Neural cell (in vitro differentiated cells): ENCODE measurements at regions not wholly inside any gene's neighbourhood (a gene's known extent, or its start where the extent isn't known, plus 50 kb on each side); places are given as distances from the start of the nearest gene placed in this dataset.

ENCODE experiments used
- CTCF ChIP-seq: fragments of 450-650 bp; IDR thresholded peaks from 2 replicates; pipeline ENCODE4 v1.5.1; 2014; ENCODE audit warnings: antibody characterized with exemption, mild to moderate bottlenecking, moderate library complexity; ENCODE audit not compliant: poor library complexity, severe bottlenecking
- MXI1 ChIP-seq: fragments of 450-650 bp; conservative IDR thresholded peaks from 2 replicates; pipeline ENCODE4 v1.6.1; 2014; ENCODE audit warnings: antibody characterized with exemption, mild to moderate bottlenecking; ENCODE audit not compliant: poor library complexity, severe bottlenecking
- POLR2AphosphoS5 ChIP-seq: IDR thresholded peaks from 2 replicates; pipeline ENCODE4 v1.6.1; 2012
- RAD21 ChIP-seq: fragments of 450-650 bp; conservative IDR thresholded peaks from 2 replicates; pipeline ENCODE4 v1.6.1; 2014; ENCODE audit warnings: antibody characterized with exemption, mild to moderate bottlenecking, moderate library complexity

GRCh38 chr13:62829486-62829885 lies 1413.8 kb upstream of the PCDH20 start:
- TF ChIP-seq RAD21 (no peak), POLR2AphosphoS5 (no peak), CTCF (no peak), MXI1 (no peak)
